Neural progenitor cell (in vitro differentiated cells): ENCODE measurements at regions not wholly inside any gene's neighbourhood (a gene's known extent, or its start where the extent isn't known, plus 50 kb on each side); places are given as distances from the start of the nearest gene placed in this dataset.

Experiments
- DNase-seq: peaks from one replicate; pipeline ENCODE4 v3.0.0-alpha.2; 2016; ENCODE audit warnings: low spot score
- H2AFZ ChIP-seq: fragments of 200-600 bp; sonication (generic); replicated peaks from 2 replicates; pipeline ENCODE4 v1.6.1; 2016; ENCODE audit warnings: antibody characterized with exemption
- H3F3A ChIP-seq: fragments of 200-600 bp; sonication (generic); 2 replicates; pipeline ENCODE4 v1.6.1; 2016; ENCODE audit warnings: antibody characterized with exemption, low read depth
- H3K27ac ChIP-seq: fragments of 200-600 bp; sonication (generic); 2 replicates; pipeline ENCODE4 v1.5.1; 2016; ENCODE audit warnings: mild to moderate bottlenecking
- H3K27me3 ChIP-seq: fragments of 200-600 bp; sonication (generic); 2 replicates; pipeline ENCODE4 v1.6.1; 2016; ENCODE audit warnings: mild to moderate bottlenecking, moderate library complexity
- H3K36me3 ChIP-seq: fragments of 200-600 bp; sonication (generic); 2 replicates; pipeline ENCODE4 v1.5.1; 2016
- H3K4me1 ChIP-seq: fragments of 200-600 bp; sonication (generic); 2 replicates; pipeline ENCODE4 v1.6.1; 2016; ENCODE audit warnings: mixed run types
- H3K4me2 ChIP-seq: fragments of 200-600 bp; sonication (generic); 2 replicates; pipeline ENCODE4 v1.6.1; 2016
- H3K4me3 ChIP-seq: fragments of 200-600 bp; sonication (generic); 2 replicates; pipeline ENCODE4 v1.5.1; 2016
- H3K79me2 ChIP-seq: fragments of 200-600 bp; sonication (generic); 2 replicates; pipeline ENCODE4 v1.6.1; 2016; ENCODE audit warnings: low read depth
- H3K9ac ChIP-seq: fragments of 200-600 bp; sonication (generic); 2 replicates; pipeline ENCODE4 v1.6.1; 2016
- H3K9me3 ChIP-seq: fragments of 200-600 bp; sonication (generic); 2 replicates; pipeline ENCODE4 v1.5.1; 2016; ENCODE audit warnings: low read depth
- H4K20me1 ChIP-seq: fragments of 200-600 bp; sonication (generic); 2 replicates; pipeline ENCODE4 v1.6.1; 2016; ENCODE audit warnings: low read depth
- H3K27ac Mint-ChIP-seq: 3 replicates; pipeline ENCODE4 v1.8.0; 2021; ENCODE audit warnings: mixed read lengths
- H3K27me3 Mint-ChIP-seq: 2 replicates; pipeline ENCODE4 v1.8.0; 2022; ENCODE audit warnings: low read depth, mild to moderate bottlenecking, inconsistent platforms, moderate library complexity, mixed read lengths; ENCODE audit not compliant: insufficient read depth
- H3K36me3 Mint-ChIP-seq: 3 replicates; pipeline ENCODE4 v1.8.0; 2021; ENCODE audit warnings: mixed read lengths
- H3K4me1 Mint-ChIP-seq: 3 replicates; pipeline ENCODE4 v1.8.0; 2021; ENCODE audit warnings: mixed read lengths
- H3K4me3 Mint-ChIP-seq: 3 replicates; pipeline ENCODE4 v1.8.0; 2021; ENCODE audit warnings: mild to moderate bottlenecking, moderate library complexity, mixed read lengths
- H3K9me3 Mint-ChIP-seq: 3 replicates; pipeline ENCODE4 v1.8.0; 2020; ENCODE audit warnings: mixed read lengths
- EZH2 ChIP-seq: fragments of 200-600 bp; sonication (generic); IDR thresholded peaks from 2 replicates; pipeline ENCODE4 v1.6.1; 2017; ENCODE audit warnings: antibody characterized with exemption, mild to moderate bottlenecking, moderate library complexity
- EZH2phosphoT487 ChIP-seq: fragments of 200-600 bp; sonication (generic); IDR thresholded peaks from 2 replicates; pipeline ENCODE4 v1.6.1; 2017; ENCODE audit warnings: antibody characterized with exemption
- TF ChIP-seq, protein P1 (sequence below): fragments of 200-600 bp; sonication (generic); IDR thresholded peaks from 2 replicates; pipeline ENCODE4 v1.5.1; 2017; ENCODE audit warnings: antibody characterized with exemption, mild to moderate bottlenecking

DNA sequence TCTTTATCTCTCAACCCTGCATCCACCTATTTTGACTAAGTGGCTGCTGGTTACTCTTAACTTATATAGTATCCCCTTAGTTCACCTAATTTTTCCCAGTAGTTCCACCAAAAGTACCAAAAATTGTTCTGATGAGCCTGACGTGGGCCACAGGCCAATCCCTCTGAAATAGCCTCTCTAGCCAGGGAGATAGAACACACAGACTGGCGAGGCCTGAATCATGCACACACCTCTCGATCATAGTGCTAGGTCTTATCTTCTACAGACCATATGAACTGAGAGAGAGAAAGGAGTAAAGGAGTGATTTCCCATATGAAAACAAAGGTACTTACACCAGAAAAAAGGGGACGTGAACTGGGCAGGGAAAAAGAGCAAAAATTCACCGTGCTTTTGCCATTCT lies 72.5 kb upstream of the ADAMTS9 start:
- Histone ChIP-seq H3K36me3 (no peaks in the 10 kb centered on the region), H3K27ac (no peak overlapping the region), H3K27me3 (no peaks in the 10 kb centered on the region), H3K4me1 (no peaks in the 10 kb centered on the region), H3K4me3 (no peak overlapping the region), H2AFZ (no peak overlapping the region), H3K79me2 (no peaks in the 10 kb centered on the region), H4K20me1 (no peaks in the 10 kb centered on the region), H3K4me2 (no peak overlapping the region), H3F3A (no peaks in the 10 kb centered on the region), H3K9ac (no peak overlapping the region), H3K9me3 (no peaks in the 10 kb centered on the region)
- no peaks in the 10 kb centered on the region for H3K36me3 Mint-ChIP-seq
- DNase-seq = no peak
- H3K9me3 Mint-ChIP-seq = no peaks in the 10 kb centered on the region
- H3K4me3 Mint-ChIP-seq = no peak overlapping the region
- peaks cover 8% of the 10 kb centered on the region for H3K4me1 Mint-ChIP-seq
- H3K27ac Mint-ChIP-seq = no peak overlapping the region
- TF ChIP-seq, protein P1, sequence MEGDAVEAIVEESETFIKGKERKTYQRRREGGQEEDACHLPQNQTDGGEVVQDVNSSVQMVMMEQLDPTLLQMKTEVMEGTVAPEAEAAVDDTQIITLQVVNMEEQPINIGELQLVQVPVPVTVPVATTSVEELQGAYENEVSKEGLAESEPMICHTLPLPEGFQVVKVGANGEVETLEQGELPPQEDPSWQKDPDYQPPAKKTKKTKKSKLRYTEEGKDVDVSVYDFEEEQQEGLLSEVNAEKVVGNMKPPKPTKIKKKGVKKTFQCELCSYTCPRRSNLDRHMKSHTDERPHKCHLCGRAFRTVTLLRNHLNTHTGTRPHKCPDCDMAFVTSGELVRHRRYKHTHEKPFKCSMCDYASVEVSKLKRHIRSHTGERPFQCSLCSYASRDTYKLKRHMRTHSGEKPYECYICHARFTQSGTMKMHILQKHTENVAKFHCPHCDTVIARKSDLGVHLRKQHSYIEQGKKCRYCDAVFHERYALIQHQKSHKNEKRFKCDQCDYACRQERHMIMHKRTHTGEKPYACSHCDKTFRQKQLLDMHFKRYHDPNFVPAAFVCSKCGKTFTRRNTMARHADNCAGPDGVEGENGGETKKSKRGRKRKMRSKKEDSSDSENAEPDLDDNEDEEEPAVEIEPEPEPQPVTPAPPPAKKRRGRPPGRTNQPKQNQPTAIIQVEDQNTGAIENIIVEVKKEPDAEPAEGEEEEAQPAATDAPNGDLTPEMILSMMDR = no peak
- TF ChIP-seq EZH2phosphoT487 (no peak), EZH2 (no peak)
- no peaks in the 10 kb centered on the region for H3K27me3 Mint-ChIP-seq

DNA sequence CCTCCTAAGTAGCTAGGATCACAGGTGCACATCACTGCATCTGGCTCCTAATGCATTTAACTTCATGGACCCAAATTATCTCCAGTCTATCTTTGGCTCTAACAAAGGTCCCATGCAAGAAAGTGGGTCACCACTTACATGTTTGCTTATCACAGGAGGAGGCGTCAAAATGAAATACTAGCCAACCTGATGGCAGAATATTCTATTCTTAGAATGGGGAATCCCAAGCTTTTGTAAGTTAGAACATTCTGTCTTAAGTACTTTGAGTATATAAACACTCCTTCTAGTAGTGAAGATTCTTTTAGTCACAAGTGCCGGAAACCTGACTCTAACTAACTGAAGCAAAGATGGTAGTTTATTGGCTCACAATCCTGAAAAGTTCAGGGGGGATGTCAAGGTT lies 72.0 kb upstream of the ADAMTS9 start:
- Mint-ChIP-seq H3K27ac (no peak overlapping the region), H3K9me3 (no peaks in the 10 kb centered on the region), H3K36me3 (no peaks in the 10 kb centered on the region), H3K27me3 (no peaks in the 10 kb centered on the region), H3K4me1 (peaks cover 8% of the 10 kb centered on the region), H3K4me3 (no peak overlapping the region)
- H3K9ac ChIP-seq = no peak overlapping the region
- no peaks in the 10 kb centered on the region for H3K27me3 ChIP-seq
- H3K36me3 ChIP-seq = no peaks in the 10 kb centered on the region
- TF ChIP-seq EZH2 (no peak), EZH2phosphoT487 (no peak)
- TF ChIP-seq, protein P1 = no peak
- no peak for DNase-seq
- no peak overlapping the region for H3K27ac ChIP-seq
- H3K4me3 ChIP-seq = no peak overlapping the region
- H3K79me2 ChIP-seq = no peaks in the 10 kb centered on the region
- no peak overlapping the region for H2AFZ ChIP-seq
- H3K4me2 ChIP-seq = no peak overlapping the region
- no peaks in the 10 kb centered on the region for H3K4me1 ChIP-seq
- no peaks in the 10 kb centered on the region for H3K9me3 ChIP-seq
- H4K20me1 ChIP-seq = no peaks in the 10 kb centered on the region
- H3F3A ChIP-seq = no peaks in the 10 kb centered on the region

- no peaks in the 10 kb centered on the region for H3K27me3 ChIP-seq
- H3K9me3 ChIP-seq = no peaks in the 10 kb centered on the region
- Mint-ChIP-seq H3K36me3 (no peaks in the 10 kb centered on the region), H3K4me3 (no peak overlapping the region), H3K27me3 (no peaks in the 10 kb centered on the region), H3K4me1 (peaks cover 1% of the 10 kb centered on the region), H3K9me3 (no peaks in the 10 kb centered on the region), H3K27ac (no peak overlapping the region)
- no peak overlapping the region for H2AFZ ChIP-seq
- H3K79me2 ChIP-seq = no peaks in the 10 kb centered on the region
- no peaks in the 10 kb centered on the region for H3K4me1 ChIP-seq
- H3K4me2 ChIP-seq = no peak overlapping the region
- H3K27ac ChIP-seq = no peak overlapping the region
- no peak overlapping the region for H3K9ac ChIP-seq
- no peak for DNase-seq
- no peak overlapping the region for H3K4me3 ChIP-seq
- H3K36me3 ChIP-seq = no peaks in the 10 kb centered on the region
- no peaks in the 10 kb centered on the region for H3F3A ChIP-seq
- TF ChIP-seq, protein P1 = no peak
- TF ChIP-seq EZH2 (no peak), EZH2phosphoT487 (no peak)
- H4K20me1 ChIP-seq = no peaks in the 10 kb centered on the region
Observed at GRCh38 chr3:64756398-64756986, 68.7 kb upstream of the ADAMTS9 start.
